Heart right ventricle (tissue), 16 donors: ENCODE measurements at regions not wholly inside any gene's neighbourhood (a gene's known extent, or its start where the extent isn't known, plus 50 kb on each side); places are given as distances from the start of the nearest gene placed in this dataset.

Experiments used
- ATAC-seq, 8 donors: fragments of 200-7000 bp; cut with Tn5 transposase; one replicate each; pipeline ENCODE4 v1.9.1; 2020; ENCODE audit warnings: mild to moderate bottlenecking in 8 of 8, moderate library complexity in 8 of 8, moderate number of reproducible peaks in 1 of 8
- DNase-seq, 2 donors: peaks; one replicate each; pipeline ENCODE4 v3.0.0-alpha.2; 2020
- H3K27ac ChIP-seq, 10 donors: fragments of 200-600 bp; sonication (generic) in 2 of 10; one replicate each; pipeline versions ENCODE4 v1.5.0 to v1.8.0; 2020 to 2022; ENCODE audit warnings: mild to moderate bottlenecking in 3 of 10
- H3K27me3 ChIP-seq, 7 donors: fragments of 200-600 bp; one replicate each; pipeline ENCODE4 v1.8.0; 2021 to 2022; ENCODE audit warnings: mild to moderate bottlenecking in 2 of 7
- H3K36me3 ChIP-seq, 9 donors: fragments of 200-600 bp; sonication (generic) in 1 of 9; one replicate each; pipeline versions ENCODE4 v1.5.0 to v1.8.0; 2020 to 2022; ENCODE audit warnings: mild to moderate bottlenecking in 2 of 9
- H3K4me1 ChIP-seq, 9 donors: fragments of 200-600 bp; sonication (generic) in 1 of 9; one replicate each; pipeline versions ENCODE4 v1.5.0 to v1.8.0; 2020 to 2022; ENCODE audit warnings: mild to moderate bottlenecking in 4 of 9
- H3K4me3 ChIP-seq, 10 donors: fragments of 200-600 bp; sonication (generic) in 2 of 10; one replicate each; pipeline versions ENCODE4 v1.5.0 to v1.8.0; 2020 to 2022; ENCODE audit warnings: mild to moderate bottlenecking in 7 of 10, moderate library complexity in 2 of 10
- H3K9me3 ChIP-seq, 11 donors: fragments of 200-600 bp in 10 of 11; sonication (generic) in 2 of 11; one replicate each; pipeline versions ENCODE4 v1.5.0 to v1.8.0; 2013 to 2022; ENCODE audit warnings: mild to moderate bottlenecking in 2 of 11, control low read depth in 1 of 11, moderate library complexity in 1 of 11
- WGBS, 2 donors: extraction: QIAGEN DNeasy Blood & Tissue Kit; methylation state at CpG; one replicate each; pipeline ENCODE4 v1.1.7; 2013; ENCODE audit warnings: inconsistent platforms in 1 of 2; 5-methylcytosine and 5-hydroxymethylcytosine counted together
- intact Hi-C, 10 donors: fragments of 100-400 bp; cut with DNase I; formaldehyde crosslinking; loops; one replicate each; pipeline versions ENCODE4 v1.11.1 to v1.14.2; 2022
- TF ChIP-seq, protein P1 (sequence below), 9 donors: fragments of 200-600 bp; sonication (generic) in 2 of 9; IDR thresholded peaks; one replicate each; pipeline versions ENCODE4 v1.5.0 to v1.8.0; 2021 to 2022; ENCODE audit warnings: antibody characterized with exemption in 9 of 9, mild to moderate bottlenecking in 5 of 9, moderate library complexity in 1 of 9
- donor health status: Arrhythmogenic right ventricular cardiomyopathy.
- donor health status: ischemic (EF 13 %, LVEDD 7.1; RV severe dilation, severe dysfunction).
- donor health status: healthy with polysubstance abuse.
- donor health status: DM: no; HTN: yes; CAD: no.
- donor health status: DM: no; HTN: no; CAD: no.
- donor health status: ischemic (EF 25% LVEDD 6.9; RV normal size, moderate dysfunction).
- donor health status: ischemic (EF 25% LVEDD 5.7; RV mildly dilated, moderate dysfunction).
- donor health status: healthy.
- donor health status: DM: yes; HTN: yes; CAD: no.
- donor health status: Ischemic cardiomyopathy.
- donor health status: ischemic (EF 35%, LVEDD 5.7; RV mildly dilated, moderate dysfunction).
- donor health status: nonischemic (EF 11% LVEDD 7.7; RV severe dilation, severe dysfunction).
- donor health status: DM: yes; HTN: yes; CAD: no.
- donor health status: PGD.
- donor health status: ischemic (EF 29% LVEDD 5.4; RV normal size, mild dysfunction).
- donor health status: nonischemic (EF 23%, LVEDD 6.1; RV moderate dilation, normal function).

DNA sequence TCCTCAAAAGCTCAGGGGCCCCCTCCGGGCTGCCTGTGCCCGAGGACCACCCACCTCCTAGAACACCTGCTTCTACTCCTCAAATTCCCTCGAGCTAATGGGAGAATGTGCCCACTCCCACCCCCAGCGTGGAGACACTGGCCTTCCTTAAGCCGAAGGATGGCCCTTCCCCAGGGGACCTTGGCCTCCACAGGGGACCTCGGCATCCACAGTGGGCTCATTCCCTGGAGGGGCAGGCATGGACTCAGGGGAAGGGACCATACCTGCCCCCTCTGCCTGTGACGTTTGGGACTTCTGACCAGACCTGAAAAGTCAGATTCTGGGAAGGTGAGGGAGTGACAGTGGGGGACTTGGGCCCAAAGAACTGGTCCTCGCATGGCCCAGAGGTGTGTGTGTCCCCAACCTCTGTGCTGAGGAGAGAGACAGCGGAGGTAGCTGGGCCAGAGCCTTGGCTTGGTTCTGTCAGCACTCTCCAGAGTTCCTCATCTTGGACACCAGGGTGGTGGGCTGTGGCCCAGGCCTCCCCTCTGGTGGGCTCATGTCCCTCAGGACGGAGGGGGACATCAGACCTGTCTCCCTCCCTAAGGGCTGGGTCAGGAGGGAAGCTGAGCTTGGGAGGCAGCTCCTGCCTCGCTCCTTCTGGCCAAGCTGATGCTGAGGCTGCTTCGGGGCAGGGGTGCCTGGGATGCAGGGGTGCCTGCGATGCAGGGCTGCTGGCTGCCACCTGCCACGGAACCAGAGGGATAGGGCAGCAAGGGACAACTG lies 240.4 kb downstream of the HAUS1 start:
- H3K4me1 ChIP-seq, result peaks cover 0 to 31% (median 21%) of the 10 kb centered on the region in 9 donors
- no peaks in the 10 kb centered on the region for H3K36me3 ChIP-seq
- TF ChIP-seq, protein P1, sequence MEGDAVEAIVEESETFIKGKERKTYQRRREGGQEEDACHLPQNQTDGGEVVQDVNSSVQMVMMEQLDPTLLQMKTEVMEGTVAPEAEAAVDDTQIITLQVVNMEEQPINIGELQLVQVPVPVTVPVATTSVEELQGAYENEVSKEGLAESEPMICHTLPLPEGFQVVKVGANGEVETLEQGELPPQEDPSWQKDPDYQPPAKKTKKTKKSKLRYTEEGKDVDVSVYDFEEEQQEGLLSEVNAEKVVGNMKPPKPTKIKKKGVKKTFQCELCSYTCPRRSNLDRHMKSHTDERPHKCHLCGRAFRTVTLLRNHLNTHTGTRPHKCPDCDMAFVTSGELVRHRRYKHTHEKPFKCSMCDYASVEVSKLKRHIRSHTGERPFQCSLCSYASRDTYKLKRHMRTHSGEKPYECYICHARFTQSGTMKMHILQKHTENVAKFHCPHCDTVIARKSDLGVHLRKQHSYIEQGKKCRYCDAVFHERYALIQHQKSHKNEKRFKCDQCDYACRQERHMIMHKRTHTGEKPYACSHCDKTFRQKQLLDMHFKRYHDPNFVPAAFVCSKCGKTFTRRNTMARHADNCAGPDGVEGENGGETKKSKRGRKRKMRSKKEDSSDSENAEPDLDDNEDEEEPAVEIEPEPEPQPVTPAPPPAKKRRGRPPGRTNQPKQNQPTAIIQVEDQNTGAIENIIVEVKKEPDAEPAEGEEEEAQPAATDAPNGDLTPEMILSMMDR (IDR thresholded peaks at IDR 0.05), result no peak
- no peak overlapping the region for H3K4me3 ChIP-seq
- intact Hi-C loops, result no loop called here
- H3K27ac ChIP-seq, result peak overlapping the region in 1 of 10 donors; percentile 24
- ATAC-seq (no peak), DNase-seq (no peak)
- no peaks in the 10 kb centered on the region for H3K27me3 ChIP-seq
- WGBS, 2 donors, result 77 to 82% methylated on average over 14 of the region's 14 CpGs
- no peaks in the 10 kb centered on the region for H3K9me3 ChIP-seq

DNA sequence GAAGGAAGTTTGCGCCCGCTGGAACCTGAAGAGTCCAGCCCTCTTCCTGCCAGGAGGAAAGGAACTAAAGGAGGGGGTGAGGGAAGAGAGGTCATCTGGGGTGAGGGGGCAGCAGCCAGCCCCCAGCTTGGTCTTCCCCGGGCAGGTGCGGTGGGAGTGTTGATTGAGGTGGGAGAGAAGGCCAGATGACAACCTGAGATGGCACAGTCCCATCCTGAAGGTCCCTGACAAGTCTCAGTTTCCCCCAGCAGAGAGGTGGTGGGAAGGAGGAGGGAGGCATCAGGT lies 240.9 kb downstream of the HAUS1 start:
- ATAC-seq, result no peak
- WGBS, 2 donors, result 66 to 71% methylated on average over 4 of the region's 4 CpGs
- Histone ChIP-seq H3K4me1 (peaks cover 0 to 31% (median 18%) of the 10 kb centered on the region in 9 donors), H3K27ac (peak overlapping the region in 1 of 10 donors; percentile 24), H3K27me3 (no peaks in the 10 kb centered on the region), H3K4me3 (no peak overlapping the region), H3K9me3 (no peaks in the 10 kb centered on the region), H3K36me3 (no peaks in the 10 kb centered on the region)
- TF ChIP-seq, protein P1 (IDR thresholded peaks at IDR 0.05), result no peak
- DNase-seq, result no peak
- intact Hi-C loops, result no loop called here

DNA sequence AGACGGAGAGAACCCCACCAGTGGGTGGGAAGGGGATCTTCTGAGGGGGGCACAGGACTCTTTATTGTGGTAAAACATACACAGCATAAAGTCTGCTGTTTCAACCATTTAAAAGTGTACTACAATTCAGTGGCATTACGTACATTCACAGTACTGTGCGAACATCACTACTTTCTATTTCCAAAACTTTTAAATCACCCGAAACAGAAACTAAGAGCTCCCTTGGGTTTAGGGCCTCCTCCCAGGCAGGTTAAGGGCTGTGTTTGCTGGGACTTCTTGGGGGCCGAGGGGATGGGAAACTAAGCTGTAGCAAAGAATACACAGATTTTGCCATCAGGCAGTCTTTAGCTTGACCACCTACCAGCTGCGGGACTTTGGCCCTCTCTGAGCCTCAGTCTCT lies 242.0 kb downstream of the HAUS1 start:
- Histone ChIP-seq H3K36me3 (no peaks in the 10 kb centered on the region), H3K9me3 (no peaks in the 10 kb centered on the region), H3K27me3 (no peaks in the 10 kb centered on the region), H3K27ac (no peak overlapping the region), H3K4me1 (peaks cover 0 to 31% (median 21%) of the 10 kb centered on the region in 9 donors), H3K4me3 (no peak overlapping the region)
- no peak for ATAC-seq
- no peak for DNase-seq
- intact Hi-C loops, result no loop called here
- TF ChIP-seq, protein P1 (IDR thresholded peaks at IDR 0.05), result no peak
- WGBS, 2 donors, result 93 to 97% methylated on average over 6 of the region's 6 CpGs

DNA sequence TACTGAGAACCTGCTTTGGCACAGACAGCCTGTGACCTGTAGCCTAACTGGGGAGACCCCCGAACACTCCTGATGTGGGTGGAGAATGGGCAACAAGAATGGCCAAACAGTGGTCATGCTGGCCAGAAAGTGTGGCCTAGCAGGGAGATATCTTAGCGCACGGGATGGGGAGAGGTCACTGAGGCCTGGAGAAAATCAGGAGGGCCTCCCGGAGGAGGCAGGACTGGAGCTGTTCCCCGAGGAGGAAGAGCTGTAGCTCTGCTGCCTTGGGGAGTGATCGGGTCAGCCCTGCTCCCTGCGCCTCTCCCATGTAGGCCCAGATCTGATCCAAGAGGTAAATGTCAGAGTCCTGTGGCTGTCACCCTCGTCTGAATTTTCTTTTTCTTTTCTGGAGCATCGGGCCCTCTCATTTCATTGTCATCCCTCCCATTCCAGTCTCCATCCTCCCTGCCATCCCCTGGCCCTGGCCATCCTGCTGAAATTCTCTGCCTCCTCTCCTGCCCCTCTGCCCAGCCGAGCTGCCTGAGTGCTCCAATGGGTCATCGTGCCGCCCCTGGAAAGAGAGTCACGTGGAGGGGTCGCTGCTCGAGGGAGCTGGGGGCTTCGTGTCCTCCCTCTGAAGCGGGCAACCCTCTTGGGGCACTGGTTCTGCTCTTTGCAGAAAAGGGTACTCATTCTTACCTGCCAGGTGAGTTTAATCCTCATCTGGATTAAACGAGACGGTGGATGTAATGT lies 242.9 kb downstream of the HAUS1 start:
- intact Hi-C loops, result no loop called here

More for the DNA sequence above, 242.9 kb downstream of the HAUS1 start:
- 95% methylated on average over 19 of the region's 19 CpGs for WGBS, 2 donors
- Histone ChIP-seq H3K36me3 (no peaks in the 10 kb centered on the region), H3K27ac (no peak overlapping the region), H3K27me3 (no peaks in the 10 kb centered on the region), H3K9me3 (no peaks in the 10 kb centered on the region), H3K4me1 (peaks cover 0 to 25% (median 21%) of the 10 kb centered on the region in 9 donors), H3K4me3 (no peak overlapping the region)
- no peak for ATAC-seq
- DNase-seq, result no peak
- TF ChIP-seq, protein P1 (IDR thresholded peaks at IDR 0.05), result no peak
